ENCODE measurements at regions not wholly inside any gene's neighbourhood (a gene's known extent, or its start where the extent isn't known, plus 50 kb on each side); places are given as distances from the start of the nearest gene placed in this dataset.

- DNase-seq = no peak
Measured at GRCh38 chr2:173785813-173786212, 179.4 kb downstream of the SP3 start.

DNA sequence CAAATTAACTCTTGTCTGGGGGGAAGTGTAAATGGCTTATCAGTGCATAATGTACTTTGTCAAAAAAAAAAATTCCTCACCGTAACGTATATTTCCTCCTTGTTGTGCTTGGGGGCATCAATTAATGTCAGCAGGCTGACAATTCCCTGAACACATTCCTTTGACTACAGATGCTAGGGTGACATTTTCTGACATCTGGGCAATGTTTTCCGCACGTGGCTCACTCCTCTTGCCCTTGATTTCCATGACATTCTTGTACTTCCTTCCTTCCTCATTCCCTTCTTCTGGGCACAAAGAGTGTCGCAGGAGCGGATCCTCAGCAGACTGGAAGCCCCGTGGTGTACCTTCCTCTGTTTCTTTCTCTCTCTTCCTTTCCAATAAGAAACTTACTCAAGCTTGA is 173.7 kb downstream of the SP3 start:
- no peak for DNase-seq

DNA sequence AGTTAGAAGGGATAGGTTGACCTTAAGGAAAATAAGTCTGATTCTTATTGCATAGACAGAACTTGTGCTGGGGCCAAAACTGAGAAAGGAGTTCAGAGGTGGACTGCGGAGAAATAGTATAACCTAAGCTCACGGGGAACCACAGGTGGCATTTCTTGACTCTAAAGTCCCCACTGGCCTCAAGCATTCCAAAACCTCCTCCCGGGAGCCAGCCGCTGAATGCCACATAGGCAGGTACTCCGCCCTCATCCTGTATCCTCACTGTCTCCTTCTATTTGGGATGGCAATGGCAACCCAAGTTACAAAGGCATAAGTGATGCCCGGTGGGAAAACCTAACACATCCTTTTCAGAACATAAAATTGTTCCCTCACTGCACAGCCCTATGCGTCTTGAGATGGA is 173.0 kb downstream of the SP3 start:
- no peak for DNase-seq

DNA sequence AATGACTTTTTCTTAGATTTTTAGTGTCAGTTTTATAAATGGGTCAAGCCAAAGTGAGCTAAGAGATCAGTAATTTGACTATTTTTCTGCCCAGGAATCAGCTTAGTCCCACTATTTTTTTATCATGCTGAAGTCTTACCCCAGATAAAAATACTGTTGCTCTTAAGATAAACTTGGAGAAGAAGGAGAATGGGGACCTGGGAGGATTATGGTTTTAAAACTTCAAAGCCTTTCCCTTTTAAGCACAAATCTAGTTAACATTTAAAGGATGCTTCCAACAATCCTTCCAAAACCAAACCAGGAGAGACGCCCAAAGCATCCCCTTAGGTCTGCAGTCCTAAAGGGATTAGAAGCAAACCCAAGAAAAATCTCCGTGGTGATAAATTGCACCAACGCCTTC is 172.4 kb downstream of the SP3 start:
- no peak for DNase-seq

DNA sequence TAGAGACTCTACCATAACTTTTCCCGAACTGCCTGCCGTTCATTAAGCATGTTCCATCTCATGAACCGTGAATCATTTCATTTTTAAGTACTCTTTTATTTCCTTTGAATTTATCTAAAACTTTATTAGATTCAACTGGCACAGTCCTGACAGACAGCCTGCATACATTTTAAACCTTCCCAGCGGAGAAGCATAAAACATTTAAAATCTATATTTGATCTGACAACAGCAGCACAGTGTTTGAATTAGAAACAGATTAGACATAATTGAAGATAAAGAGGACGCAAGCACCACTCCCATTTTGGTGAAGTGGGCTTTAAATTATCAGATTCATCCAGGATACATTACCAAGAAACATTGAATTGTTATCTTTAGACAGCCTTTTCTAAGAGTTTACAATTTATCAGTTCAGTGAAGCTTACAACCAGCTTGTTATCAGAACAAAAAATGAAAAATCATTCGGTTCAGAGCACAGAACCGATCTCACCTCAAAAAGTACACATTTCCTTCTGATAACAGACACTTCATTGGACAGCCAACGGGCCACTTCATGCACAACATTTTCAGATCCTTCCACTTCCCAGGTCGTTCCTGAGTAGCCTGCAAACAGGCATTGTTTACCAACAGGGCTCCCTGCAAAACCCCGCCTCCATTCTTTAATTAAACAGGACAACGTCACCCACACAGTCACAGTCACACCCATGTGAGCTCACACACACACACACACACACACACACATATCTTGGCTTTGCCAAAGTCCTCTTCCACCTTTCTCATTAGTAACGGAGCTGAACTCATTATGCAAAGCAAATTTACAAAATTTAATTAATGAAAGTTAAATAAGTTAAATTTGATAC is 171.2 kb downstream of the SP3 start:
- DNase-seq = peak; percentile 52

- no peak for DNase-seq
Measured at GRCh38 chr2:173797586-173798263, 167.4 kb downstream of the SP3 start.

DNA sequence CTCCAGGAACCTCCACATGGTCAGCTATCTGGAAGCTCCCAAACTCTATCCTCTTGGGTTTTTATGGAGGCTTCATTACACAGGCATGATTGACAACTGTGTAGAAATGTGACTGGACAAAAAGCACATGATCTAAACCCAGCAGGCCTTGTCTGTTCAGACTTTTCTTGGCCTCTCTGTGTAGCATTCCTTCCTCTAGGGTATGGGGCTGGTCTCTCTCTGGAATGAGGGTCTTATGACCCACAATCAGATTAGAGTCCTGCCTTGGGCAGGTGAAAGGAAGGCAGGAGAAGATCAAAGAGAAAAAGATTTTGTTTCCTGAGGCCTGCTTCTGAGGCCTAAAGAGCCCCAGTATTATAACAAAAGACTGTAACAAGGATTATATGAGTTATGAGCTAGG is 162.7 kb downstream of the SP3 start:
- no peak for DNase-seq

GRCh38 chr2:173803449-173803848 is 161.7 kb downstream of the SP3 start:
- DNase-seq = no peak

DNA sequence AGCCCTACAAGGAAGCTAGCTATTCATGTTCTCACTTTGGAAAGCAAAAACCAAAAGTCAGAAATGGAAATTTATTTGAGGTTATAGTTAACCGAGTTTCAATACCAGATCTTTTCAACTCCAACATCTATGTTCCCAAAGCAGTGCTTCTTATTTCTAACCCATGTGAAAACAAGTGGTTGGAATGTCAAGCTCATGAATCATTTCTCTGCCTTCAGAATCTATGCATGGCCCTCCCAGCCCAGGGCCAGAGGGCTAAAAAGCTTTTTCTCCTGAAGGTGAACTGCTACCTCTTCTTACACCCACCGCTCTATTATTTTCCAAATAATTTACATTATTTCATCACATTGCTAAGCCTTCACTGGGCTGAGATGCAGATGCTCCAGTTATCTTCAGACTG is 158.4 kb downstream of the SP3 start:
- no peak for DNase-seq

DNA sequence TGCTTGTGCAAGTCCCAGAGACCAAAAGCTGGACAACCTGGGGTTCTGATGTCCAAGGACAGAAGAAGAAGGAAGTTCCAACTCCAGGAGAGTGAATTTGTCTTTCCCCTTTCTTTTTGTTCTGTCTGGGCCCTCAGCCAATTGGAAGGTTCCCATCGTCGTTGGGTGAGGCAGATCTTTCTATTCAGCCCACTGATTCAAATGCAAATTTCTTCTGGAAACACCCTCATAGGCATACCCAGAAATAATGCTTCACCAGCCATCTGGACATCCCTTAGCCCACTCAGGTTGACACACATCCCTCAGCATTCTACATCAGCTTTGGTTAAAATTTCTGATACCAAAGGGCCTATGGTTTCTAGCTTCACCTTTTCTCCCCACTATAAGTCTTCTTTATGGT is 156.5 kb downstream of the SP3 start:
- DNase-seq = no peak

GRCh38 chr2:173812321-173812720 is 152.9 kb downstream of the SP3 start:
- DNase-seq = no peak

GRCh38 chr2:173814306-173814705 is 150.9 kb downstream of the SP3 start:
- DNase-seq = no peak

- DNase-seq = no peak
Measured at GRCh38 chr2:173815772-173816171, 149.4 kb downstream of the SP3 start.

- no peak for DNase-seq
Measured at GRCh38 chr2:173817582-173817981, 147.6 kb downstream of the SP3 start.

GRCh38 chr2:173818285-173818684 is 146.9 kb downstream of the SP3 start:
- no peak for DNase-seq

DNA sequence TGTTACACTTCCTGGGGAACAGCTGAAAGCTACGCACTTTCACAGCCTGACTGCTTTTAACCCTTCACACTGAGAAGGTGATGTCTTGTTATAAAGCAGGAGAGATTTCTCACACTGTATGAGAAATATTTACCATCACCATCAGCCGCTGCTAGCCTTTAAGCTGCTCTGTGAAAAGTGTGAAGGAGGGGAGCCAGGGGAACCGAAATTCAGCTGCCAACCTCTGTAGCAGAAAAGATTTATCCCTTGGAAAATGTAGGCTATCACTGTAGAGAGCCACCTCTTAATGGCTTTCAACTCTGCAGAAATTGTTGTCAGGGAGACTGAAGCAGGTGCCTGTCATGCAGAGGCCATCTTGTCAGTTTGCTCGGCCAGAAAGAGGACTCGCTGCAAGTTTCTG is 145.3 kb downstream of the SP3 start:
- DNase-seq = no peak

- DNase-seq = no peak
Measured at GRCh38 chr2:173821451-173821850, 143.7 kb downstream of the SP3 start.

DNA sequence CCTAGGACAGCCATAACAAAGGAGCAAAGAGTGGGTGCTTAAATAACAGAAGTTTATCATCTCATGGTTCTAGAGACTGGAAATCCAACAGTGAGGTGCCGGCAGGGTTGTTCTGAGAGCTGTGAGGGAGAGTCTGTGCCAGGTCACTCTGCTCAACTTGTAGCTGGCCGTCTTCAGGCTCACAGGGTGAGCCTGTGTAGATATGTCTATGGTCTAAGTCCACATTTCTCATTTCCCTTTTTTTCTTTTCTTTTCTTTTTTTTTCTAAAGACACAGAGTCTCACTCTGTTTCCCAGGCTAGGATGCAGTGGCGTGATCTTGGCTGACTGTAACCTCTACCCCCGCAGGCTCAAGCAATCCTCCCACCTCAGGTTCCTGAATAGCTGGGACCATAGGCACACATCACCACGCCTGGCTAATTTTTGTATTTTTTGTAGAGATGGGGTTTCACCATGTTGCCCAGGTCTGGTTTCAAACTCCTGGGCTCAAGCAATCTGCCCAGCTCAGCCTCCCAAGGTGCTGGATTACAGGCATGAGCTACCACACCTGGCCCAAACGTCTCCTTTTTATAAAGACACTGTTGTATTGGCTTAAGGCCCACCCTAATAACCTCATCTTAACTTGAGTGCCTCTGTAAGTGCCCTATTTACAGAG is 142.2 kb downstream of the SP3 start:
- DNase-seq = no peak

DNA sequence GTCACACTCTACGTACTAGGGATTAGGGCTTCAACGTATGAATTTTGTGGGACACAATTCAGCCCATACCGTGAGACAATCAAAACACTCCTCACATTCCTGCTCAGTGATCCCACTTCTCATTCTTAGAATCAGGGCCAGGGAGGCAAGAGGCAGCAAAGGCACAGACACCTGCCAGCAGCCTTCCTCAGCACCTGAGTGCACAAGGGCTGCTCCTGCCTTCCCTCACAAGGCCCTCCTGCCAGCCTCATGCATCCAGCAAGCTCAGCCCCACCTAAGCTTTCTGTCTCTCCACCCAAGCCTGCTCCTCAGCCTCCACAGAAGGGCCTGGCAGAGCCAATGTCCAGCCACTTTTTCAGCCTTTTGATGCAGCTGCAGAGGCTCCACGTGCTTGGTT is 141.6 kb downstream of the SP3 start:
- DNase-seq = peak; percentile 90

GRCh38 chr2:173828189-173829142 is 136.7 kb downstream of the SP3 start:
- DNase-seq = no peak

GRCh38 chr2:173829727-173830126 is 135.4 kb downstream of the SP3 start:
- DNase-seq = no peak

- DNase-seq = no peak
Measured at GRCh38 chr2:173830170-173830569, 135.0 kb downstream of the SP3 start.
